NCI-H2196 treated with DMSO at 0.1 percent for 48 hours (cell line): ENCODE measurements at regions not wholly inside any gene's neighbourhood (a gene's known extent, or its start where the extent isn't known, plus 50 kb on each side); places are given as distances from the start of the nearest gene placed in this dataset.

ENCODE experiments used
- DNase-seq: peaks from one replicate; lab custom pipeline; 2025; ENCODE audit not compliant: unreplicated experiment; lab: John Stamatoyannopoulos, UW

- DNase-seq, result no peak
Observed at GRCh38 chr3:132187746-132188145, 129.5 kb upstream of the ACP3 start.

- DNase-seq, result no peak
Observed at GRCh38 chr3:132189601-132190000, 127.6 kb upstream of the ACP3 start.

GRCh38 chr3:132196113-132196512 is 121.1 kb upstream of the ACP3 start:
- peak; percentile 28 for DNase-seq

- DNase-seq, result no peak
Observed at GRCh38 chr3:132198516-132198915, 118.7 kb upstream of the ACP3 start.

GRCh38 chr3:132199451-132199850 is 117.8 kb upstream of the ACP3 start:
- no peak for DNase-seq

GRCh38 chr3:132202586-132202985 is 114.6 kb upstream of the ACP3 start:
- no peak for DNase-seq

GRCh38 chr3:132203889-132204596 is 113.2 kb upstream of the ACP3 start:
- no peak for DNase-seq

- no peak for DNase-seq
Observed at GRCh38 chr3:132205609-132206008, 111.6 kb upstream of the ACP3 start.

GRCh38 chr3:132209855-132210254 is 107.4 kb upstream of the ACP3 start:
- no peak for DNase-seq

- no peak for DNase-seq
Observed at GRCh38 chr3:132210476-132211346, 106.5 kb upstream of the ACP3 start.

- DNase-seq, result no peak
Observed at GRCh38 chr3:132211896-132212295, 105.3 kb upstream of the ACP3 start.

- no peak for DNase-seq
Observed at GRCh38 chr3:132218817-132219755, 98.1 kb upstream of the ACP3 start.

GRCh38 chr3:132220986-132221385 is 96.2 kb upstream of the ACP3 start:
- no peak for DNase-seq

- DNase-seq, result peak; percentile 83
Observed at GRCh38 chr3:132222868-132223538, 94.2 kb upstream of the ACP3 start.

GRCh38 chr3:132225664-132226063 is 91.5 kb upstream of the ACP3 start:
- DNase-seq, result no peak

- DNase-seq, result no peak
Observed at GRCh38 chr3:132228923-132229322, 88.3 kb upstream of the ACP3 start.

GRCh38 chr3:132229641-132230040 is 87.6 kb upstream of the ACP3 start:
- DNase-seq, result no peak

GRCh38 chr3:132230156-132231000 is 86.8 kb upstream of the ACP3 start:
- no peak for DNase-seq

GRCh38 chr3:132231633-132232032 is 85.6 kb upstream of the ACP3 start:
- no peak for DNase-seq
